Gastroesophageal sphincter (tissue), 3 donors: ENCODE measurements at regions not wholly inside any gene's neighbourhood (a gene's known extent, or its start where the extent isn't known, plus 50 kb on each side); places are given as distances from the start of the nearest gene placed in this dataset.

Experiments
- EP300 ChIP-seq: sonication (generic); formaldehyde crosslinking; IDR thresholded peaks from one replicate; pipeline ENCODE4 v1.6.1; 2017; ENCODE audit warnings: antibody characterized with exemption, mild to moderate bottlenecking
- POLR2A ChIP-seq, 2 donors: fragments of 450-650 bp; IDR thresholded peaks; one replicate each; pipeline ENCODE4 v1.6.1; 2017; ENCODE audit warnings: antibody characterized with exemption in 2 of 2, mild to moderate bottlenecking in 2 of 2, moderate library complexity in 1 of 2
- TF ChIP-seq, protein P1 (sequence below), 4 experiments: fragments of 200-600 bp in 2 of 4; fragments of 450-650 bp in 2 of 4; sonication (generic) in 1 of 4; IDR thresholded peaks; one replicate each; pipeline ENCODE4 v1.5.1; 2017 to 2019; ENCODE audit warnings: antibody characterized with exemption in 4 of 4, mild to moderate bottlenecking in 2 of 4, moderate library complexity in 2 of 4

DNA sequence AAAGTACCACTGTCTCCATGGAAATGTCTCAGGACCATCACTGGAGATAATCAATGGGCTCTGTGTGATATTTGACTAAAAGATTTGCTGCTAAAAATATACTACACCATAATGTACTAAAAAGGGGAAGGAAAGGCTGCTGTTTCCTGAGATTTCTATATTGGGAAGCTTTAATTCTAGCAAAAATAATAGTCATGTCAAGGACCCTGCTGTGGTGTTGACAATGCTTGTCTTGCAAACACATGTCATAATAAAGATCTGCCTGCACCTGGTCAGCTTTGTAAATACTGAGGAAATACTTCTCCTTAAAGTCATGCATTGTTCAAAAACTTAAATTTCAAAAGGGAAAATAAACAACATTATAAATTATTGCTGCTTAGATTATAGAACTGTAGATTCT, 417.9 kb downstream of the GPM6A start:
- no peak for TF ChIP-seq EP300
- TF ChIP-seq POLR2A (IDR thresholded peaks at IDR 0.05), result no peak
- TF ChIP-seq, protein P1, sequence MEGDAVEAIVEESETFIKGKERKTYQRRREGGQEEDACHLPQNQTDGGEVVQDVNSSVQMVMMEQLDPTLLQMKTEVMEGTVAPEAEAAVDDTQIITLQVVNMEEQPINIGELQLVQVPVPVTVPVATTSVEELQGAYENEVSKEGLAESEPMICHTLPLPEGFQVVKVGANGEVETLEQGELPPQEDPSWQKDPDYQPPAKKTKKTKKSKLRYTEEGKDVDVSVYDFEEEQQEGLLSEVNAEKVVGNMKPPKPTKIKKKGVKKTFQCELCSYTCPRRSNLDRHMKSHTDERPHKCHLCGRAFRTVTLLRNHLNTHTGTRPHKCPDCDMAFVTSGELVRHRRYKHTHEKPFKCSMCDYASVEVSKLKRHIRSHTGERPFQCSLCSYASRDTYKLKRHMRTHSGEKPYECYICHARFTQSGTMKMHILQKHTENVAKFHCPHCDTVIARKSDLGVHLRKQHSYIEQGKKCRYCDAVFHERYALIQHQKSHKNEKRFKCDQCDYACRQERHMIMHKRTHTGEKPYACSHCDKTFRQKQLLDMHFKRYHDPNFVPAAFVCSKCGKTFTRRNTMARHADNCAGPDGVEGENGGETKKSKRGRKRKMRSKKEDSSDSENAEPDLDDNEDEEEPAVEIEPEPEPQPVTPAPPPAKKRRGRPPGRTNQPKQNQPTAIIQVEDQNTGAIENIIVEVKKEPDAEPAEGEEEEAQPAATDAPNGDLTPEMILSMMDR (IDR thresholded peaks at IDR 0.05), result no peak
